IMR-90 (cell line): ENCODE measurements at regions not wholly inside any gene's neighbourhood (a gene's known extent, or its start where the extent isn't known, plus 50 kb on each side); places are given as distances from the start of the nearest gene placed in this dataset.

Source experiments
- ATAC-seq: fragments of 200-7000 bp; cut with Tn5 transposase; 2 replicates; pipeline ENCODE4 v1.9.1; 2020; ENCODE audit warnings: low read depth, mild to moderate bottlenecking, moderate library complexity
- BruUV-seq: library from RNA; stranded (reverse); fragments of 400-500 nt; replicated peaks from 2 replicates; lab custom pipeline; 2021; lab: Mats Ljungman, UMichigan
- CTCF ChIA-PET: fragments of 300-600 bp; formaldehyde crosslinking; extraction: SDS; loops from one replicate; lab custom pipeline; 2021; ENCODE audit warnings: antibody characterized with exemption; lab: Yijun Ruan, JAX
- POLR2A ChIA-PET: fragments of 300-600 bp; sonication (Branson Sonifier 250); formaldehyde crosslinking; loops from one replicate; lab custom pipeline; 2022; ENCODE audit warnings: antibody characterized with exemption; ENCODE audit not compliant: unreplicated experiment; lab: Charles Lee
- DNase-seq: peaks from one replicate; pipeline ENCODE4 v3.0.0; 2013
- H2AFZ ChIP-seq: replicated peaks from 2 replicates; pipeline ENCODE3; 2013; ENCODE audit warnings: low read length, mild to moderate bottlenecking; ENCODE audit not compliant: poor library complexity
- H2AK5ac ChIP-seq: 2 replicates; pipeline ENCODE4 v1.6.1; 2013; ENCODE audit warnings: low read depth, low read length, inconsistent platforms
- H2AK9ac ChIP-seq: replicated peaks from 2 replicates; pipeline ENCODE3; 2013; ENCODE audit warnings: mild to moderate bottlenecking, low read depth, low read length, moderate library complexity; ENCODE audit not compliant: poor library complexity
- H2BK120ac ChIP-seq: 2 replicates; pipeline ENCODE4 v1.6.1; 2013; ENCODE audit warnings: low read depth, low read length, inconsistent platforms
- H2BK15ac ChIP-seq: 3 replicates; pipeline ENCODE4 v1.6.1; 2013; ENCODE audit warnings: low read depth, low read length, inconsistent platforms
- H2BK20ac ChIP-seq: 2 replicates; pipeline ENCODE4 v1.6.1; 2013; ENCODE audit warnings: low read depth, mild to moderate bottlenecking, inconsistent platforms, low read length, moderate library complexity
- H2BK5ac ChIP-seq: 2 replicates; pipeline ENCODE4 v1.6.1; 2013; ENCODE audit warnings: mild to moderate bottlenecking, low read depth, low read length, inconsistent platforms; ENCODE audit not compliant: poor library complexity, severe bottlenecking
- H3K14ac ChIP-seq: replicated peaks from 2 replicates; pipeline ENCODE4 v1.6.1; 2013; ENCODE audit warnings: low read depth, low read length, inconsistent platforms
- H3K18ac ChIP-seq: 2 replicates; pipeline ENCODE4 v1.6.1; 2013; ENCODE audit warnings: low read depth, low read length, control low read depth
- H3K23ac ChIP-seq: 2 replicates; pipeline ENCODE4 v1.6.1; 2013; ENCODE audit warnings: low read depth, low read length, inconsistent platforms
- H3K27ac ChIP-seq: 2 replicates; pipeline ENCODE4 v1.5.1; 2013; ENCODE audit warnings: mild to moderate bottlenecking, control low read depth, low read length; ENCODE audit not compliant: insufficient read depth
- H3K27me3 ChIP-seq: 2 replicates; pipeline ENCODE4 v1.6.1; 2013; ENCODE audit warnings: low read length; ENCODE audit not compliant: control insufficient read depth, insufficient read depth
- H3K36me3 ChIP-seq: 2 replicates; pipeline ENCODE4 v1.6.1; 2013; ENCODE audit warnings: low read length, mixed read lengths; ENCODE audit not compliant: control insufficient read depth, insufficient read depth
- H3K4ac ChIP-seq: 2 replicates; pipeline ENCODE4 v1.6.1; 2013; ENCODE audit warnings: low read depth, low read length, inconsistent platforms
- H3K4me1 ChIP-seq: 2 replicates; pipeline ENCODE4 v1.6.1; 2013; ENCODE audit warnings: low read length, mixed read lengths; ENCODE audit not compliant: control insufficient read depth, insufficient read depth
- H3K4me2 ChIP-seq: 2 replicates; pipeline ENCODE4 v1.6.1; 2013; ENCODE audit warnings: low read depth, mild to moderate bottlenecking, control low read depth, low read length, moderate library complexity
- H3K4me3 ChIP-seq: 2 replicates; pipeline ENCODE4 v1.5.1; 2013; ENCODE audit warnings: low read depth, mild to moderate bottlenecking, control low read depth, low read length, moderate library complexity; ENCODE audit not compliant: insufficient read depth
- H3K56ac ChIP-seq: 2 replicates; pipeline ENCODE4 v1.6.1; 2013; ENCODE audit warnings: low read length, inconsistent platforms; ENCODE audit not compliant: insufficient read depth; ENCODE audit errors: extremely low read depth
- H3K79me1 ChIP-seq, 2 experiments: 2 replicates each; pipeline ENCODE4 v1.6.1; 2013; ENCODE audit warnings: low read length in 2 of 2, inconsistent platforms in 1 of 2, low read depth in 1 of 2
- H3K9ac ChIP-seq: 2 replicates; pipeline ENCODE4 v1.6.1; 2013; ENCODE audit warnings: low read depth, low read length, control low read depth
- H3K9me1 ChIP-seq: 2 replicates; pipeline ENCODE4 v1.6.1; 2013; ENCODE audit warnings: low read length, inconsistent platforms; ENCODE audit not compliant: insufficient read depth
- H3K9me3 ChIP-seq: 2 replicates; pipeline ENCODE4 v1.6.1; 2013; ENCODE audit warnings: low read length; ENCODE audit not compliant: control insufficient read depth, insufficient read depth
- H4K20me1 ChIP-seq: 2 replicates; pipeline ENCODE4 v1.6.1; 2013; ENCODE audit warnings: low read length, inconsistent platforms; ENCODE audit not compliant: insufficient read depth
- H4K5ac ChIP-seq: 2 replicates; pipeline ENCODE4 v1.6.1; 2013; ENCODE audit warnings: mild to moderate bottlenecking, low read depth, low read length, control low read depth
- H4K8ac ChIP-seq, 2 experiments: 2 replicates each; pipeline ENCODE4 v1.6.1; 2013; ENCODE audit warnings: low read depth in 2 of 2, low read length in 2 of 2, control low read depth in 1 of 2, inconsistent platforms in 1 of 2
- H4K91ac ChIP-seq: 2 replicates; pipeline ENCODE4 v1.6.1; 2013; ENCODE audit warnings: low read depth, low read length, inconsistent platforms; ENCODE audit not compliant: insufficient read depth
- MAFK ChIP-seq: IDR thresholded peaks from 2 replicates; pipeline ENCODE4 v1.6.1; 2012; ENCODE audit warnings: low read depth, low read length, improper control_type of control experiment
- RAD21 ChIP-seq: IDR thresholded peaks from 2 replicates; pipeline ENCODE4 v1.6.1; 2012; ENCODE audit warnings: low read length, improper control_type of control experiment
- WGBS, 2 experiments: methylation state at CpG; one replicate each; pipeline versions ENCODE4 v1.1.5 to v1.1.7; 2013; ENCODE audit warnings: missing lambda C conversion rate in 2 of 2; ENCODE audit not compliant: insufficient read length in 1 of 2; ENCODE audit errors: extremely low coverage in 2 of 2; 5-methylcytosine and 5-hydroxymethylcytosine counted together
- dilution Hi-C: fragments of 300-500 bp; cut with HindIII; formaldehyde crosslinking; loops from one replicate; pipeline ENCODE4 v1.14.3; 2018; ENCODE audit warnings: low sequenced_read_pairs; ENCODE audit not compliant: unreplicated experiment
- in situ Hi-C: fragments of 300-500 bp; cut with MboI; formaldehyde crosslinking; loops from 3 replicates; pipeline ENCODE4 v1.14.3; 2019; ENCODE audit warnings: low sequenced_read_pairs, inconsistent platforms, mixed read lengths
- intact Hi-C: fragments of 100-400 bp; cut with micrococcal nuclease; formaldehyde crosslinking; loops from 2 replicates; pipeline ENCODE4 v1.10.0; 2022
- TF ChIP-seq, protein P1 (sequence below): conservative IDR thresholded peaks from 2 replicates; pipeline ENCODE4 v1.5.1; 2012; ENCODE audit warnings: mild to moderate bottlenecking, low read depth, low read length, improper control_type of control experiment
- TF ChIP-seq, protein P2 (sequence below): fragments of 150-350 bp; IDR thresholded peaks from 2 replicates; pipeline ENCODE4 v1.6.1; 2017; ENCODE audit warnings: mild to moderate bottlenecking, antibody characterized with exemption, low read length, low read depth

DNA sequence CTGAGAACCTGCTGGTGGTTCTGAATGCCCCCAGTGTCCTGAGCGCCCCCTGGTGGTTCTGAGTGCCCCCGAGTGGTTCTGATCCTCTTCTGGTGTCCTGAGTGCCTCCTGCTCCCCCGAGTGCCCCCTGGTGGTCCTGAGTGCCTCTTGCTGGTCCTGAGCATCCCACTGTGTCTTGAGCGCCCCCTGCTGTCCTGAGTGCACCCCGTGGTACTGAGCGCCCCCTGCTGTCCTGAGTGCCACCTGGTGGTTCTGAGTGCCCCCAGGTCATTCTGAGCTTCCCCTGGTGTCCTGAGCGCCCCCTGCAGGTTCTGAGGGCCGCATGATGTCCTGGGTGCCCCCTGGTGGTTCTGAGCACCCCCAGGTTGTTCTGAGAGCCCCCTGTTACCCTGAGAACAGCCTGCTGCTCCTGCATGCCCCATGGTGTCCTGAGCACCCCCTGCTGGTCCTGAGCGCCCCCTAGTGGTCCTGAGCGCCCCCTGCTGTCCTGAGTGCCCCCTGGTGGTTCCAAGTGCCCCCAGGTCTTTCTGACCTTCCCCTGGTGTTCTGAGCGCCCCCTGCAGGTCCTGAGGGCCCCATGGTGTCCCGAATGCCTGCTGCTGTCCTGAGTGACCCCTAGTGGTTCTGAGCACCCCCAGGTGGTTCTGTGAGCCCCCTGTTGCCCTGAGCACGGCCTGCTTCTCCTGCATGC is 1165.4 kb downstream of the TMEM121 start:
- Histone ChIP-seq H2AK9ac (no peak overlapping the region), H3K4me3 (no peak overlapping the region), H4K5ac (no peak overlapping the region), H4K20me1 (no peaks in the 10 kb centered on the region), H3K27ac (no peak overlapping the region), H3K4me1 (no peaks in the 10 kb centered on the region), H3K23ac (no peak overlapping the region), H2BK120ac (no peak overlapping the region), H2BK15ac (no peak overlapping the region), H3K27me3 (no peaks in the 10 kb centered on the region), H3K9me3 (peaks cover 11% of the 10 kb centered on the region; the same call in 1 of the 2 replicates), H2AFZ (no peak overlapping the region), H3K9me1 (no peaks in the 10 kb centered on the region), H2BK5ac (no peak overlapping the region), H3K79me1 (no peaks in the 10 kb centered on the region), H4K8ac (no peak overlapping the region), H3K56ac (no peak overlapping the region), H3K9ac (no peak overlapping the region), H3K18ac (no peak overlapping the region), H3K4me2 (no peak overlapping the region), H4K91ac (no peak overlapping the region), H2BK20ac (no peak overlapping the region), H3K36me3 (no peaks in the 10 kb centered on the region), H3K4ac (no peak overlapping the region), H2AK5ac (no peak overlapping the region), H3K14ac (no peak overlapping the region)
- intact Hi-C loops = no loop called here
- ChIA-PET POLR2A (no interaction called here), CTCF (no interaction called here)
- ATAC-seq (no peak), DNase-seq (no peak)
- TF ChIP-seq, protein P1, sequence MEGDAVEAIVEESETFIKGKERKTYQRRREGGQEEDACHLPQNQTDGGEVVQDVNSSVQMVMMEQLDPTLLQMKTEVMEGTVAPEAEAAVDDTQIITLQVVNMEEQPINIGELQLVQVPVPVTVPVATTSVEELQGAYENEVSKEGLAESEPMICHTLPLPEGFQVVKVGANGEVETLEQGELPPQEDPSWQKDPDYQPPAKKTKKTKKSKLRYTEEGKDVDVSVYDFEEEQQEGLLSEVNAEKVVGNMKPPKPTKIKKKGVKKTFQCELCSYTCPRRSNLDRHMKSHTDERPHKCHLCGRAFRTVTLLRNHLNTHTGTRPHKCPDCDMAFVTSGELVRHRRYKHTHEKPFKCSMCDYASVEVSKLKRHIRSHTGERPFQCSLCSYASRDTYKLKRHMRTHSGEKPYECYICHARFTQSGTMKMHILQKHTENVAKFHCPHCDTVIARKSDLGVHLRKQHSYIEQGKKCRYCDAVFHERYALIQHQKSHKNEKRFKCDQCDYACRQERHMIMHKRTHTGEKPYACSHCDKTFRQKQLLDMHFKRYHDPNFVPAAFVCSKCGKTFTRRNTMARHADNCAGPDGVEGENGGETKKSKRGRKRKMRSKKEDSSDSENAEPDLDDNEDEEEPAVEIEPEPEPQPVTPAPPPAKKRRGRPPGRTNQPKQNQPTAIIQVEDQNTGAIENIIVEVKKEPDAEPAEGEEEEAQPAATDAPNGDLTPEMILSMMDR = 0 out of 2 replicates have a peak, but pooled peaks have one; percentile 1
- TF ChIP-seq RAD21 = no peak
- TF ChIP-seq, protein P2, sequence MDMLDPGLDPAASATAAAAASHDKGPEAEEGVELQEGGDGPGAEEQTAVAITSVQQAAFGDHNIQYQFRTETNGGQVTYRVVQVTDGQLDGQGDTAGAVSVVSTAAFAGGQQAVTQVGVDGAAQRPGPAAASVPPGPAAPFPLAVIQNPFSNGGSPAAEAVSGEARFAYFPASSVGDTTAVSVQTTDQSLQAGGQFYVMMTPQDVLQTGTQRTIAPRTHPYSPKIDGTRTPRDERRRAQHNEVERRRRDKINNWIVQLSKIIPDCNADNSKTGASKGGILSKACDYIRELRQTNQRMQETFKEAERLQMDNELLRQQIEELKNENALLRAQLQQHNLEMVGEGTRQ = no peak
- no peak for TF ChIP-seq MAFK
- BruUV-seq = no TSS peak
- in situ Hi-C loops = no loop called here
- dilution Hi-C loops = no loop called here
- WGBS, 2 experiments = 34% methylated on average over 4 of the region's 13 CpGs; no CpG with 5 or more reads in 1 of the 2 experiments
